ENCODE measurements at regions not wholly inside any gene's neighbourhood (a gene's known extent, or its start where the extent isn't known, plus 50 kb on each side); places are given as distances from the start of the nearest gene placed in this dataset.
"Not testable (repeated sequence)": the region's sequence is repeated elsewhere in the genome, so short reads cannot be mapped to it uniquely, and the experiment has no call there.

DNA sequence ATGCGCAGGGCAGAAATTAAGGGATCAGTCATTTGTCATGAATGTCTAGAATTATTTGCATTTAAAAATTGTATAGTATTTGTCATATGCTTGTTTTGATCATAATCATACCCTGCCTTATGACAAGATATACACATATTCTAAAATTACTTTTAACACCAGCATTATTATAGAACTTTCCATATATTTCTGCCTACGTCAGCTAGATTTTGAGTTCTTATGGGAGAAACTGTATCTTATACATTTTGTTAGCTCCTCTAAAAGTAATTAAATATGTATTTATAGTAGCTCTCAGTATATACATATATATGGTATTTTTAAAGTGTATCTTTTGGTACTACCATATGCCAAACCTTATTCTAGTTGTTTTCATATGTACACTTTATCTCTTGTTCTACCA is 441.9 kb downstream of the CPS1 start:
- no peak for DNase-seq (ENCODE audit: low read depth in 6 of 9, low spot score in 9 of 9)
- H3K4me3 ChIP-seq (ENCODE audit: low read length in 2 of 2): no peak overlapping the region
- H3K9me3 ChIP-seq (ENCODE audit: control insufficient read depth in 2 of 2, insufficient read depth in 1 of 2, low read length in 1 of 2): no peaks in the 10 kb centered on the region
- 96% methylated on average over 2 of the region's 2 CpGs for WGBS
- H3K36me3 ChIP-seq (ENCODE audit: control insufficient read depth in 2 of 2, insufficient read depth in 2 of 2, low read length in 1 of 2): no peaks in the 10 kb centered on the region
- H3K4me1 ChIP-seq (ENCODE audit: control insufficient read depth in 2 of 2, insufficient read depth in 2 of 2, low read length in 2 of 2): no peaks in the 10 kb centered on the region
- H3K27ac ChIP-seq (ENCODE audit: low read depth in 1 of 2, low read length in 1 of 2): no peak overlapping the region
- no peaks in the 10 kb centered on the region for H3K27me3 ChIP-seq (ENCODE audit: control insufficient read depth in 2 of 2, insufficient read depth in 1 of 2, low read length in 1 of 2)

DNA sequence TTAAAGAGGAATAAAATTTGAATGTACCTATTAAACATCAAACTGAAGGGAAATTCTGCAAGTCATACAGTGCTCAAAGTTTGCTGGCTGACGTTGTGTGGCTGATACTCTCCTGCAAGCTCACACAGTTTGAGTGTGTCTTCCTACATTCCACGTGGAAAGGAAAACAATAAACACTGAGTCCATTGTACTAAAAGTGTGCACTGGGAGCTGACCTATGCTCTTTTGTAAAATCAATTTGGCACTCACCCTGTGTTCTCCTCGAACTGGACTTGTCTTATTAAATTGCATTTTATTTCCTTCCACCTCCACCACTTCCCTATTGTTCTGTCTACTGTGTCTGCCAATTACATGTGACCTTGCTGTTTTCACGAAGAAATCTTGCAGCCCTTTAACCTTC is 458.0 kb downstream of the CPS1 start:
- H3K36me3 ChIP-seq (ENCODE audit: control insufficient read depth in 2 of 2, insufficient read depth in 2 of 2, low read length in 1 of 2): no peaks in the 10 kb centered on the region
- H3K9me3 ChIP-seq (ENCODE audit: control insufficient read depth in 2 of 2, insufficient read depth in 1 of 2, low read length in 1 of 2): no peaks in the 10 kb centered on the region
- H3K4me3 ChIP-seq (ENCODE audit: low read length in 2 of 2): no peak overlapping the region
- DNase-seq (ENCODE audit: low read depth in 6 of 9, low spot score in 9 of 9): no peak
- WGBS: 20% methylated on average over 4 of the region's 4 CpGs
- H3K27me3 ChIP-seq (ENCODE audit: control insufficient read depth in 2 of 2, insufficient read depth in 1 of 2, low read length in 1 of 2): no peaks in the 10 kb centered on the region
- H3K4me1 ChIP-seq (ENCODE audit: control insufficient read depth in 2 of 2, insufficient read depth in 2 of 2, low read length in 2 of 2): no peaks in the 10 kb centered on the region
- H3K27ac ChIP-seq (ENCODE audit: low read depth in 1 of 2, low read length in 1 of 2): no peak overlapping the region

DNA sequence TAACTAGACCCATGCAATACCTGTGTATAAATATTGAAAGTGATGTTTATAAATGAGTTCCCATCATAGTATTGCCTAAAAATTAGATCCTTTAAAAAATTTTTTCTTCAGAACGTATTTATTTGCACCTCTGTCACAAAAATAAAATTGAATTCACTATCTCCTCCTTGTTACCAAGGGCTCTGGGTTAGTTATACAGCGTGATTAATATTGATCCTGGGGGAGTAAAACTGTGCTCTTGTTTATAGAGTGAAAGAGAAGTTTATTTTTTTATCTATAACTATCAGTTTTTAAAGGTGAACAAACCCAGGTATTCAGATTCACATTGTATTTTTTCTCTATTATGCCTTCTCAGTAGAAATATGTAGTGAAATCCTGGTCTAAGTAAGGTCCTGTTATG is 458.5 kb downstream of the CPS1 start:
- no peak for DNase-seq (ENCODE audit: low read depth in 6 of 9, low spot score in 9 of 9)
- H3K27ac ChIP-seq (ENCODE audit: low read depth in 1 of 2, low read length in 1 of 2): no peak overlapping the region
- H3K4me1 ChIP-seq (ENCODE audit: control insufficient read depth in 2 of 2, insufficient read depth in 2 of 2, low read length in 2 of 2): no peaks in the 10 kb centered on the region
- no peak overlapping the region for H3K4me3 ChIP-seq (ENCODE audit: low read length in 2 of 2)
- H3K27me3 ChIP-seq (ENCODE audit: control insufficient read depth in 2 of 2, insufficient read depth in 1 of 2, low read length in 1 of 2): no peaks in the 10 kb centered on the region
- no peaks in the 10 kb centered on the region for H3K9me3 ChIP-seq (ENCODE audit: control insufficient read depth in 2 of 2, insufficient read depth in 1 of 2, low read length in 1 of 2)
- 85% methylated on average over 2 of the region's 2 CpGs for whole genome bisulfite sequencing
- no peaks in the 10 kb centered on the region for H3K36me3 ChIP-seq (ENCODE audit: control insufficient read depth in 2 of 2, insufficient read depth in 2 of 2, low read length in 1 of 2)

- not testable (repeated sequence) for DNase-seq (ENCODE audit: low read depth in 6 of 9, low spot score in 9 of 9); H3K27me3 ChIP-seq (ENCODE audit: control insufficient read depth in 2 of 2, insufficient read depth in 1 of 2, low read length in 1 of 2); H3K4me1 ChIP-seq (ENCODE audit: control insufficient read depth in 2 of 2, insufficient read depth in 2 of 2, low read length in 2 of 2); H3K36me3 ChIP-seq (ENCODE audit: control insufficient read depth in 2 of 2, insufficient read depth in 2 of 2, low read length in 1 of 2); H3K4me3 ChIP-seq (ENCODE audit: low read length in 2 of 2); H3K27ac ChIP-seq (ENCODE audit: low read depth in 1 of 2, low read length in 1 of 2)
- H3K9me3 ChIP-seq (ENCODE audit: control insufficient read depth in 2 of 2, insufficient read depth in 1 of 2, low read length in 1 of 2): peaks cover 0 to 11% of the 10 kb centered on the region in 2 donors
- 94% methylated on average over 10 of the region's 10 CpGs for WGBS
These were observed 468.7 kb downstream of the CPS1 start for GRCh38 chr2:211025089-211025488.

GRCh38 chr2:211026109-211026508 is 469.7 kb downstream of the CPS1 start:
- Histone ChIP-seq H3K27ac (ENCODE audit: low read depth in 1 of 2, low read length in 1 of 2) (no peak overlapping the region), H3K36me3 (ENCODE audit: control insufficient read depth in 2 of 2, insufficient read depth in 2 of 2, low read length in 1 of 2) (no peaks in the 10 kb centered on the region), H3K27me3 (ENCODE audit: control insufficient read depth in 2 of 2, insufficient read depth in 1 of 2, low read length in 1 of 2) (no peaks in the 10 kb centered on the region), H3K4me1 (ENCODE audit: control insufficient read depth in 2 of 2, insufficient read depth in 2 of 2, low read length in 2 of 2) (no peaks in the 10 kb centered on the region), H3K4me3 (ENCODE audit: low read length in 2 of 2) (no peak overlapping the region), H3K9me3 (ENCODE audit: control insufficient read depth in 2 of 2, insufficient read depth in 1 of 2, low read length in 1 of 2) (peaks cover 0 to 11% of the 10 kb centered on the region in 2 donors)
- 78% methylated on average over 2 of the region's 2 CpGs for WGBS
- no peak for DNase-seq (ENCODE audit: low read depth in 6 of 9, low spot score in 9 of 9)

- no peaks in the 10 kb centered on the region for H3K36me3 ChIP-seq (ENCODE audit: control insufficient read depth in 2 of 2, insufficient read depth in 2 of 2, low read length in 1 of 2)
- H3K27ac ChIP-seq (ENCODE audit: low read depth in 1 of 2, low read length in 1 of 2): no peak overlapping the region
- no peaks in the 10 kb centered on the region for H3K27me3 ChIP-seq (ENCODE audit: control insufficient read depth in 2 of 2, insufficient read depth in 1 of 2, low read length in 1 of 2)
- H3K4me1 ChIP-seq (ENCODE audit: control insufficient read depth in 2 of 2, insufficient read depth in 2 of 2, low read length in 2 of 2): no peaks in the 10 kb centered on the region
- peaks cover 0 to 11% of the 10 kb centered on the region in 2 donors for H3K9me3 ChIP-seq (ENCODE audit: control insufficient read depth in 2 of 2, insufficient read depth in 1 of 2, low read length in 1 of 2)
- no peak for DNase-seq (ENCODE audit: low read depth in 6 of 9, low spot score in 9 of 9)
- H3K4me3 ChIP-seq (ENCODE audit: low read length in 2 of 2): no peak overlapping the region
These were observed 471.6 kb downstream of the CPS1 start for GRCh38 chr2:211027976-211028375.

GRCh38 chr2:211033765-211034164 is 477.4 kb downstream of the CPS1 start:
- no peak overlapping the region for H3K4me3 ChIP-seq (ENCODE audit: low read length in 2 of 2)
- H3K4me1 ChIP-seq (ENCODE audit: control insufficient read depth in 2 of 2, insufficient read depth in 2 of 2, low read length in 2 of 2): no peaks in the 10 kb centered on the region
- WGBS: 80% methylated on average over 2 of the region's 2 CpGs
- H3K27me3 ChIP-seq (ENCODE audit: control insufficient read depth in 2 of 2, insufficient read depth in 1 of 2, low read length in 1 of 2): no peaks in the 10 kb centered on the region
- no peak overlapping the region for H3K27ac ChIP-seq (ENCODE audit: low read depth in 1 of 2, low read length in 1 of 2)
- H3K9me3 ChIP-seq (ENCODE audit: control insufficient read depth in 2 of 2, insufficient read depth in 1 of 2, low read length in 1 of 2): no peaks in the 10 kb centered on the region
- DNase-seq (ENCODE audit: low read depth in 6 of 9, low spot score in 9 of 9): no peak
- no peaks in the 10 kb centered on the region for H3K36me3 ChIP-seq (ENCODE audit: control insufficient read depth in 2 of 2, insufficient read depth in 2 of 2, low read length in 1 of 2)

GRCh38 chr2:211035548-211036185 is 479.3 kb downstream of the CPS1 start:
- H3K27me3 ChIP-seq (ENCODE audit: control insufficient read depth in 2 of 2, insufficient read depth in 1 of 2, low read length in 1 of 2): no peaks in the 10 kb centered on the region
- no peak overlapping the region for H3K27ac ChIP-seq (ENCODE audit: low read depth in 1 of 2, low read length in 1 of 2)
- no peaks in the 10 kb centered on the region for H3K36me3 ChIP-seq (ENCODE audit: control insufficient read depth in 2 of 2, insufficient read depth in 2 of 2, low read length in 1 of 2)
- DNase-seq (ENCODE audit: low read depth in 6 of 9, low spot score in 9 of 9): no peak
- no peaks in the 10 kb centered on the region for H3K4me1 ChIP-seq (ENCODE audit: control insufficient read depth in 2 of 2, insufficient read depth in 2 of 2, low read length in 2 of 2)
- H3K9me3 ChIP-seq (ENCODE audit: control insufficient read depth in 2 of 2, insufficient read depth in 1 of 2, low read length in 1 of 2): no peaks in the 10 kb centered on the region
- WGBS: 61% methylated on average over 4 of the region's 4 CpGs
- no peak overlapping the region for H3K4me3 ChIP-seq (ENCODE audit: low read length in 2 of 2)

GRCh38 chr2:211045025-211045424 is 488.6 kb downstream of the CPS1 start:
- no peak overlapping the region for H3K4me3 ChIP-seq (ENCODE audit: low read length in 2 of 2)
- DNase-seq (ENCODE audit: low read depth in 6 of 9, low spot score in 9 of 9): no peak
- H3K36me3 ChIP-seq (ENCODE audit: control insufficient read depth in 2 of 2, insufficient read depth in 2 of 2, low read length in 1 of 2): no peaks in the 10 kb centered on the region
- 85% methylated on average over 2 of the region's 2 CpGs for whole genome bisulfite sequencing
- H3K27me3 ChIP-seq (ENCODE audit: control insufficient read depth in 2 of 2, insufficient read depth in 1 of 2, low read length in 1 of 2): no peaks in the 10 kb centered on the region
- H3K4me1 ChIP-seq (ENCODE audit: control insufficient read depth in 2 of 2, insufficient read depth in 2 of 2, low read length in 2 of 2): no peaks in the 10 kb centered on the region
- no peaks in the 10 kb centered on the region for H3K9me3 ChIP-seq (ENCODE audit: control insufficient read depth in 2 of 2, insufficient read depth in 1 of 2, low read length in 1 of 2)
- no peak overlapping the region for H3K27ac ChIP-seq (ENCODE audit: low read depth in 1 of 2, low read length in 1 of 2)

Measured in thymus (tissue), 11 donors.